ENCODE measurements at regions not wholly inside any gene's neighbourhood (a gene's known extent, or its start where the extent isn't known, plus 50 kb on each side); places are given as distances from the start of the nearest gene placed in this dataset.
"Not testable (repeated sequence)": the region's sequence is repeated elsewhere in the genome, so short reads cannot be mapped to it uniquely, and the experiment has no call there.

DNA sequence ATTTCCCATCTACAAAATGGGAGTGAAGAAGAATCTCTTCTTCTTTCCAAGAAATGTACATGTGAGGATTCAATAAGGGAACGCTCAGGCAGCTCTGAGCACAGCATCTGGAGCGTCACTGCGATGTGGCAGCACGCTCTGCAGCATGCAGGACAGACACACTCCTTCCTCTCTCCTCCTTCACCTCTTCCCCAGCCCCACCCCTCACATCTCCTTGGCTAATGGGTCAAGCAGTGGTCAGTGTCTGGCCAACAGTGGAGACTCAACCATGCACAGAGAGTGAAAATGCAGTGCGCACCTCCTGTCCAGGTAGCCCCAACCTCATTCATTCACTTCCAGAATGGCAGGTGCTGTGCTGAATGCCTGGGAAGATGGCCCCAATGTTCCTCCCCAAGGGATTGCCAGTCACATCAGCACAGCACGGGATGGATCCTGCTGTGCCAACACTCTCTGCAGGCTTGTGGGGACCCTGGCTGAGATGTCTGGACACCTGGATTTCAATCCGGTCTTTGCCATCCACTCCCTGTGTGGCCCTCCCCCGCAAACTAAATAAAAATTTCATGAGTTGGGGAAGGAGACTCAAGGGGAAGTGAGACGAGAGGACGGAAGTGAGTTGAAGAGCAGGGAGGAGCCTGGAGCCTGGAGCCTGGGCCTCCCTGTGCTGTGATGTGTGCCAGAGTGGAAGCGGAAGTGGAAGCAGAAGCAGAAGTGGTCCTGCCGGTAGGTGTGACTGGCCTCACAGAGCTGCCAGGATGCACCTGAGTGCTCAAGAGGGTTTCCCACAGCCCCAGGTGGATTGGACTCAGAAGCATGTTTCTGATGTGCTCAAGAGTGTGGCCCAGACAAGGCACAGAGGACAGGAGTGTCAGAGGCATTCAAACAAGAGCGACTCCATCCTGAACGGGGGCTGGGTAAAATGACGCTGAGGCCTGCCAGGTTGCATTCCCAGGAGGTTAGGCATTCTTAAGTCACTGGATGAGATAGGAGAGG is 163.9 kb downstream of the SMAD6 start:
- no peak for DNase-seq

- DNase-seq = no peak
Observed at GRCh38 chr15:66866656-66867055, 164.6 kb downstream of the SMAD6 start.

- DNase-seq = no peak
Observed at GRCh38 chr15:66868918-66869317, 166.9 kb downstream of the SMAD6 start.

GRCh38 chr15:66870880-66871388 is 168.9 kb downstream of the SMAD6 start:
- no peak for DNase-seq

GRCh38 chr15:66872405-66872804 is 170.4 kb downstream of the SMAD6 start:
- DNase-seq = no peak

DNA sequence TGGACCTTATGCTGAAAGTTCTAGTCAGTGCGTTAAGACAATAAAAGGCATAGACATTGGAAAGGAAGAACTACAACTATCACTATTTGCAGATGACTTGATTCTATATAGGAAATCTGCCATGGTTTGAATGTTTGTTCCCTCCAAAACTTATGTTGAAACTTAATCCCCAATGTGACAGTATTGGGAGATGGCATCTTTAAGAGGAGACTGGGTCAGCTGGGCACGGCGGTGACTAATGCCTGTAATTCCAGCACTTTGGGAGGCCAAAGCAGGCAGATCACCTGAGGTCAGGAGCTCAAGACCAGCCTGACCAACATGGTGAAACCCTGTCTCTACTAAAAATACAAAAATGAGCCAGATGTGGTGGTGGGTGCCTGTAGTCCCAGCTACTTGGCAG is 171.3 kb downstream of the SMAD6 start:
- not testable (repeated sequence) for DNase-seq

DNA sequence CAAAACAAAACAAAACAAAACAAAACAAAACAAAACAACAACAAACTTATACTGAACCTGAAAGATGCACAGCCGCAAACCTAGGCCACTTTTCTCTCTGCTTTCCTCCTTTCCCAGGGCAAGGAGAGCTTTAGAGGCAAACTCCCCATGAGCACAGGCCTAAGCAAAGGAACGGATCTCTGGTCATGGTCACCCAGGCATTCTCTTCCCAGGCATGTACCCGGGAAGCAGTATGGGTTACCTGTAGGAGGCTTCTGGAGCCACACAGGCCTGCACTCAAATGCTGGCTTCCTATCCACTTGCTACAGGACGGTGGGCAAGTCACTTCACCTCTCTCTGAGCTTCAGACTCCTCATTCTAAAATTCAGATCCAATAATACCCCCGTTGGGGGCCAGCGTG is 171.8 kb downstream of the SMAD6 start:
- DNase-seq = no peak

GRCh38 chr15:66875588-66876420 is 173.8 kb downstream of the SMAD6 start:
- DNase-seq = no peak

GRCh38 chr15:66876421-66876730 is 174.3 kb downstream of the SMAD6 start:
- no peak for DNase-seq

DNA sequence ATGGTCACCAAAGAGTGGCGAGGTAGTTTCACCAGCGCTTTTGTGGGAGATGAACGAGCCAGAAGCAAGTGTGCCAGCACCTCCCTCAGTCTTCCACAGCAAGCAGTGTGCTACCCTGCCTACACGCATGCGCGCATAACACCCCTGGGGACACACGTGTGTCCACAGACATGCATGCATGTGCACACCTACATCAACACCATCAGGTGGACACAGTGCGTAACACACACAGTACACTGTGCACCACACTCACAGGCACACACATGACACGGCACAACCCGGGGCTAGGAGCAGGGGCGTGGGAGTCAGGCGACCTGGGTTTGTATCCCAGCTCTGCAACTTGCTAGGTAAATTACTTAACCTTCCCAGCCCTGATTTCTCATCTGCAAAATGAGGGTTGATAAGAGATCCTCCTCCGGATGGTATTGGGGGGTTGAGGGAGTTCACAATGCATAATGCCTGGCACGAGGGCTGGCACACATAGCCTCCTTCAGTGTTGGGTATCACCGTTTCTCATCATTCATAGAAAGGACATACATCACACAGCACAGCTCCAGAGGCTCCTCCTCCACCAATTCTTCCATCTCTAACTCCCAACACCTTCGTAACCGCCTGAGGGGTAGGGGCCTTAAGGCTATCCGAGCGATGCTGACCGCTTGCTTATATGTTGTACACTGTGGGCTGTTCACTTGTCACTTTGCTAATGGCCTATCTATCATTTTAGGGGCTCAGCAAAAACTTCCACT is 174.9 kb downstream of the SMAD6 start:
- no peak for DNase-seq

DNA sequence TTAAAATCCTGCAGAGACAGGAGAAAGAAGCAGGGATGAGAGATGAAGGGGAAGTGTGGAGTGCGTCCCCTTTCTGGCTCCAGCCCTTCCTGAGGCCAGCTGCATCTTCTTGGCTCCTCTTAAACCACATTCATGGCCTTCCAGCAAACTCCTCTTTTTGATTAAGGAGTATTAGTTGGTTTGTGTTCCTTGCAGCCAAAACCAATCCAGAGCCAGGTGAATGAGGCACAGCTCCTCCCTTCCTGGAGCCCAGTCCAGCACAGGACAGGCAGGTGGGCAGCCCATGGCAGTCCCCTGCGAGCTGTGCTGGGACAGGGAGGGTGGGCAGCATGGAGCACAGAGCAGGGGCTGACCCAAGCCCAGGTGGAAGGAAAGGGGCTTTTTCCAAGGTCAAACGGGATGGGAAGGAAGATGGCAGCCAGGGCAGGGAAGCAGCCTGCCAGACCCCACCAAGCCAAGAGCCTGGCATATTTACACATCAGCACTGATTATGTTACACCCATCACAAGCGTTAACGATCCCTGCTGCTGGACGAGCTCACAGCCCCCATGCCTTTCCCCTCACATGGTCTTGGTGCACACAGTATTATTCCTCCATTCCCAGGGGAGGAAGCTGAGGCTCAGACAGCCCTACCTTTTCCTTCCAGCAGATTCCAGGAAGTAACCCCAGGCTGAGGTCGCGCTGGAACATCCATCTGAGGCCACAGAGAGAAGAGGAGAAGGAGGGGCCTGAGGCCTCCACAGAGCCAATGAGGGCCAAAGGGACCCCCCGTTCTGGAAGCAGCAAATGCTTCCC is 175.6 kb downstream of the SMAD6 start:
- no peak for DNase-seq

DNA sequence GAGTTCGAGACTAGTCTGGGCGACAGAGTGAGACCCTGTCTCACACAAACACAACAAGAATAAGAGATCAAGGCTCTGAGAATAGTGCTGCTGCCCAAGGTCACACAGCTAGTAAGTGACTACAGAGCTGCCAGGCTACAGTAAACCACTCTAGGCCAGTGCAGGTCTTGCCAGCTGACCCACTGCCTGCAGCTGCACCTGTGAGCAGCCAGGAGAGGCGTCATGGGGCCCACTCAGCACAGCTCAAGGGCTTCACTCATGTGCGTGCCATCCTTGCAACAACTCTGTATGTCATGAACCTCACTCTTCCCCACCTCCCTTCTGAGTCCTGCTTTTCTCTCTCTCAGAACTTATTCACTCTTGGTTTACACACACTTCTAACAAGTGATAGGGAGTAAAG is 176.7 kb downstream of the SMAD6 start:
- DNase-seq = no peak

DNA sequence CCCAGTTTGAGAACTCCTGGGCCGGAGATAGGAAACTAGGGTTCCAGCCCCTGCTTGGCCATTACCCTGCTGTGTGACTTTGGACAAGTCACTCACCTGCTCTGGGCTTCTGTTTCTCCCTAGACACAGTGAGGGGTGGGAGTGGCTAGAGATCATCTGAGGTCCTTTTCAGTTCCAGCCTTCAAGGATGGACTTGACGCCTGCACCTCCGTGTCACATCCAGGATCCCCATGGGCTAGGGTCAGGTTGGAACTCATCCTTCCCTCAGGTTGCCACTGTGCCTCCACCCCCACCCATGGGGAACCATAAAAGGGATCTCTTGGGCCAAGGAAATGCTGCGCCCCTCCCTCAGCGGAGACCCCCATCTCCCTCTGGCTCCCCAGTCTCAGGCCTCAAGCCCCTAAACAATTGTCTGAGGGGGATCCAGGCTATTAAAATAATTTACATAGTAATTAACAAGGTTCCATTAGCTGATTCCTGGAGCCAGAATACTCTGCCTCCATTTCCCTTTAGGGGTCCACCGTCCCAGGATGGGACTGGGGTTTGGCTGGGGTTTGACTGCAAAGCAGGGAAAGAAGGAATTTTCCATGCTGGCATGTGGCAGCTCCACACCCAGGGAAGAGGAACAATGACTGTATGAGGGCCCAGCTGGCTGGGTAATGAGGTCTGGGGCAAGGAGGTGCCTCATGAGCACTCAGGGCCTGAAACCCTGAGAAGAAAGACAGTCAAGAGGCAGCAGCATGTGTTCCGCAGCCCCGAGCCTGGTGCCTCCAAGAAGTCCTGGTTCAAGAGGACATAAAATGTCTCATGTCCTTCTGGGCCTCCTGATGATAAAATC is 177.7 kb downstream of the SMAD6 start:
- DNase-seq = no peak

GRCh38 chr15:66880380-66881155 is 178.5 kb downstream of the SMAD6 start:
- no peak for DNase-seq

GRCh38 chr15:66881173-66881905 is 179.3 kb downstream of the SMAD6 start:
- no peak for DNase-seq

DNA sequence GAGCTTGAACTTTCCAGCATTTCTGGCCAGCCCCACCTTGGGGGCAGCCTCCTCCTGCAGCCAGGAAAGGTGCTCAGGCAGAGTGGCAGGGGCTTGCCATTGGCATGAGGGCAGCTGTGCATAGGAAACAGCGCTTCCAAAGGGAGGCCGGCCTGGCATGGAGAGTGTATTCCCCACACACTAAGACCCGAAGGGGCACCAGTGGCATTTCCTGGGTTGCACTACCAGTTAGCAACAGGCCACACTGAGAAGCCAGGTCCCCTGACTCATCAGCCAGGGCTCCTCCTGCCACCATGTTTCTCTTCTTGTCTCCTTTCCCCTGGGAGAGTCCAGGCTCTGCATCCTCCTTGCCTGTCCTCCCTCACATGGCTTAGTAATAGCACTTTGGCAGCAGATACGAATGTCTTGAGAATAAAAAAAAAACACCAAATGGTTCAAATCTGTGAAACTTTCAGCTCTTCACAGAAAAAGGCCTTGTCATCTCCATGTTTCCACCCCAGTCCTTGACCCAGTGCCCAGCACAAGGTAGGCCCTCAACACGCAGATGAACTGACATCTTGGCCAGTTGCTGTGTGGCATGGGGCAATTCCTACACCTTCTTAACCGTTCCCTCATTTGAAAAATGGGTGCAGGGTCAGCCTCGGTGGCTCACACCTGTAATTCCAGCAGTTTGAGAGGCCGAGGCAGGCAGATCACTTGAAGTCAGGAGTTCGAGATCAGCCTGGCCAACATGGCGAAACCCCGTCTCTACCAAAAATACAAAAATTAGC is 180.4 kb downstream of the SMAD6 start:
- no peak for DNase-seq

GRCh38 chr15:66883284-66883911 is 181.4 kb downstream of the SMAD6 start:
- DNase-seq = no peak

DNA sequence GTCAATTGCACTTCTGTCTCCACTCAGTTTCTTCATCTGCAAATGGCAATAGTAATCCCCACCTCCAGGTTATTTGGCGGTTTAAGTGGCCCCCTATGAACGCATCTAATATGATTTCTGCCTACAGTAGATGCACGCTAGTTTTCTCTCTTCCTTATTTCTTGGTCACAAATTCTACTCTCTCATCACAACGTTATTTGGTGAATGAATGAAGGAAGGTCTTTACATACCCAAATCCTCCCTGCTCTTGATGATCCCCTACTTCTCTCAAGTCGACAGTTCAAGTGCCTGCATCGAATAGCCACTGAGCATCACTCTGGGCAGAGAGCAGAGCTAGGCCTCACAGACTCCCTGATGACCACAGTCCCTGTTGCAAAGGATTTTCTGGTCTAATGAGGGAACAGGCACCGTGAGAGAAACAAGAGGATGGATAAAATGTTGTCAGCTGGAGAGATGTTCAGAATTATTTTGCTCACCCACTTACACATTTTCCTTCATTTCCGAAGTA is 181.2 kb upstream of the SMAD3 start:
- DNase-seq = no peak

Data from NCI-H2081 (cell line).